GM06990 (cell line): ENCODE measurements at regions not wholly inside any gene's neighbourhood (a gene's known extent, or its start where the extent isn't known, plus 50 kb on each side); places are given as distances from the start of the nearest gene placed in this dataset.

Source experiments
- DNase-seq: peaks from one replicate; pipeline ENCODE4 v3.0.0-alpha.2; 2011; ENCODE audit not compliant: insufficient read length; ENCODE audit errors: extremely low read depth
- H3K27me3 ChIP-seq: replicated peaks from 2 replicates; pipeline ENCODE4 v1.6.0; 2011; ENCODE audit warnings: low read length; ENCODE audit not compliant: control insufficient read depth, insufficient read depth
- H3K36me3 ChIP-seq: 2 replicates; pipeline ENCODE4 v1.5.1; 2011; ENCODE audit warnings: low read length; ENCODE audit not compliant: control insufficient read depth, insufficient read depth
- H3K4me3 ChIP-seq: replicated peaks from 2 replicates; pipeline ENCODE4 v1.5.1; 2011; ENCODE audit warnings: low read depth, mild to moderate bottlenecking, control low read depth, low read length
- TF ChIP-seq, protein P1 (sequence below): IDR thresholded peaks from 2 replicates; pipeline ENCODE4 v1.5.1; 2011; ENCODE audit warnings: low read length, control low read depth, mild to moderate bottlenecking, inconsistent platforms; ENCODE audit not compliant: insufficient read depth, poor library complexity, severe bottlenecking

GRCh38 chr5:35364350-35364749, 134.1 kb upstream of the PRLR start:
- Histone ChIP-seq H3K4me3 (no peak overlapping the region), H3K36me3 (no peaks in the 10 kb centered on the region), H3K27me3 (no peaks in the 10 kb centered on the region)
- no peak for DNase-seq
- TF ChIP-seq, protein P1, sequence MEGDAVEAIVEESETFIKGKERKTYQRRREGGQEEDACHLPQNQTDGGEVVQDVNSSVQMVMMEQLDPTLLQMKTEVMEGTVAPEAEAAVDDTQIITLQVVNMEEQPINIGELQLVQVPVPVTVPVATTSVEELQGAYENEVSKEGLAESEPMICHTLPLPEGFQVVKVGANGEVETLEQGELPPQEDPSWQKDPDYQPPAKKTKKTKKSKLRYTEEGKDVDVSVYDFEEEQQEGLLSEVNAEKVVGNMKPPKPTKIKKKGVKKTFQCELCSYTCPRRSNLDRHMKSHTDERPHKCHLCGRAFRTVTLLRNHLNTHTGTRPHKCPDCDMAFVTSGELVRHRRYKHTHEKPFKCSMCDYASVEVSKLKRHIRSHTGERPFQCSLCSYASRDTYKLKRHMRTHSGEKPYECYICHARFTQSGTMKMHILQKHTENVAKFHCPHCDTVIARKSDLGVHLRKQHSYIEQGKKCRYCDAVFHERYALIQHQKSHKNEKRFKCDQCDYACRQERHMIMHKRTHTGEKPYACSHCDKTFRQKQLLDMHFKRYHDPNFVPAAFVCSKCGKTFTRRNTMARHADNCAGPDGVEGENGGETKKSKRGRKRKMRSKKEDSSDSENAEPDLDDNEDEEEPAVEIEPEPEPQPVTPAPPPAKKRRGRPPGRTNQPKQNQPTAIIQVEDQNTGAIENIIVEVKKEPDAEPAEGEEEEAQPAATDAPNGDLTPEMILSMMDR: no peak

GRCh38 chr5:35363387-35363965, 133.2 kb upstream of the PRLR start:
- Histone ChIP-seq H3K27me3 (no peaks in the 10 kb centered on the region), H3K36me3 (no peaks in the 10 kb centered on the region), H3K4me3 (no peak overlapping the region)
- TF ChIP-seq, protein P1: no peak
- no peak for DNase-seq

DNA sequence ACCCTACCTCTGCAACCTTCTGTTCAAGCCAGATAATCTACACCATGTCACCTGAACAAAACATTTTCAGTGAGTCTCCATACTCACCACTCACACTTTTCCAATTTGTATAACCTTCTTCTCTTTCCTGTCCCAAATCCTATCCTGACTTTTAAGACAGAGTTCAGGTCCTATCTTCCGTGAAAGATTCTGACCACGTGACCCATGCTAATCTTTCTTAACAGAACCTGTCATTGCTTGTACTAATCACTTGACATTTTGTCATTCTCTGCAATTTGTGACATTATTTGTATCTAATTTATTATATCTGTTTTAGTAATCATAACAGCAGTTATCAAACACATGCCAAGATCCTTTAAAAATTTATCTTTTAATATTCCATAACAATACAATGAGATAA, 132.5 kb upstream of the PRLR start:
- Histone ChIP-seq H3K27me3 (no peaks in the 10 kb centered on the region), H3K36me3 (no peaks in the 10 kb centered on the region), H3K4me3 (no peak overlapping the region)
- TF ChIP-seq, protein P1: no peak
- DNase-seq: no peak

DNA sequence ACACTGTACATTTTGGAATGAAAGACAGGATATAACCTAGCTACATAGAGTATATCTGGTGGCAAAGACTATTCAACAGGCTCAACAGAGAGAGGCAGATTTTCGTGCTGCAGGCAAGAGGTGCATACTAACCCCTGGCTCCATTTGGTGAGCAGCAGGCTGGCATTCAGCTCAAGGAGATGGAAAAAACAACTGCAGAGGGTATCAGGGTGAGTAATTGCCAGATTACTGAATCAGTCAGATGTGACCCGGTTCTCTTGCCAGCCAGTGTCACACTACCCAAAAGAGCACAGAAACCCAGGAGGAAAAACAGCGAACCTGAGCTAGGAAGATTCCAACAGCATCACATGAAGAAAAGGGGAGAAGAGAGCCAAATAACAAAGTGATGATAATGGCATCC, 130.4 kb upstream of the PRLR start:
- no peaks in the 10 kb centered on the region for H3K27me3 ChIP-seq

GRCh38 chr5:35359859-35360258, 129.6 kb upstream of the PRLR start:
- no peaks in the 10 kb centered on the region for H3K36me3 ChIP-seq
- DNase-seq: no peak
- no peak overlapping the region for H3K4me3 ChIP-seq
- TF ChIP-seq, protein P1: no peak
- no peaks in the 10 kb centered on the region for H3K27me3 ChIP-seq

More for the DNA sequence above, 130.4 kb upstream of the PRLR start:
- no peaks in the 10 kb centered on the region for H3K36me3 ChIP-seq
- no peak overlapping the region for H3K4me3 ChIP-seq
- TF ChIP-seq, protein P1: no peak
- no peak for DNase-seq

DNA sequence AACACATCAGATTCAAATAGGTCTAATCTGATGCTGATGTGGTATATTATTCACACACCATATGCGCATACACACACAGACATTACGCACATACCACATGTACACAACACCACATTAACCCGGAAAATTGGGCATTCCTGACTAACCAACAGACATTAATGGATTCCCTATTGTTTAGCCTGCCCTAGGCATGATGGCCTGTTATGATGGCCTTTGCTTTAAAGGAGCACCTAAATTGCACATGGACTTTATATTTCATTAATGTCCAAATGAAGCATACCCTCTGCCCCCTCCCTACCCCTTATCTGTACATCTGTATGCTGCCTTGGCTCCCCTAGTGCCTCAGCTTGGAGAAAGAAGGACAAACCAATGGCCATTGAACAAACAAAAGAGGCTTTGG, 127.7 kb upstream of the PRLR start:
- no peak for DNase-seq
- H3K36me3 ChIP-seq: no peaks in the 10 kb centered on the region
- TF ChIP-seq, protein P1: no peak

More for the DNA sequence above, 127.7 kb upstream of the PRLR start:
- Histone ChIP-seq H3K4me3 (no peak overlapping the region), H3K27me3 (no peaks in the 10 kb centered on the region; the same call in 1 of the 2 replicates)
